ENCODE measurements at regions not wholly inside any gene's neighbourhood (a gene's known extent, or its start where the extent isn't known, plus 50 kb on each side); places are given as distances from the start of the nearest gene placed in this dataset.

DNA sequence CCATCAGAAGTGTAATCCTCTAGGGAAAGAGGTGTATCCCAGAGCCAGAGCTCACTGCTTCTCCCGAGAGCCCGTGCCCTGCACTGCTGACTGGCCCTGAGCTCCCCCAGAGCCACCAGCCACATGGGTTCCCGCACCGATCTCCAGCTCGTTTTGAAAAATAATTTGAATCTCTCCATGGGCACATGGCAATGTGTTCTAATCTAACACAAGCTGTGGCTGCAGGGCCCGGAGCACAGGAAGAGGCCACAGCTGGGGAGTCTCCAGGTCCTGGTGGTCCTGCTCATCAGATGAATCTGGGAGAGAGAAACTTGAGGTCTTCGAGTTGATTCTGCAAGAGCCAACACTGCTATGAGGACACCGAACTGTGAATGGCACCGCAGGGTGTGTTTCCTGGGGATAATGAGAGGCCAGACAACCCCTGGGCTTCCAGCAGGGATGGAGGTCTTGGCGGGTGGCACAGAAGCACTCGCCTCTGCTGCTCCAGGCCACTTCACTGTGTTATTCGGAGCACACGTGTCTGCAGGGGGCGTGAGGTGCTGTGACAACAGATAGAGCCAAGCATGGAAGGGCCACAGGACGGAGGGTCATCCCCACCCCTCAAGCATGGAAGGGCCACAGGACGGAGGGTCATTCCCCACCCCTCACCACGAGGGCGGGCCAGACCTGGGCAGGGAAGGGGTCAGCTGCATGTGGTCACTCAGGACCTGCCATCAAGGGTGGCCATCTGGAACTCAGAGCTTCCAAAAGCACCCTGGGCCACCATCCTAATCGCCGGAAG, 196.8 kb downstream of the NDUFA10 start:
- intact Hi-C loops (cut with micrococcal nuclease): no loop called here
- Mint-ChIP-seq H3K4me1 (ENCODE audit: insufficient read depth, unreplicated experiment) (peaks cover 6% of the 10 kb centered on the region), H3K4me3 (ENCODE audit: unreplicated experiment) (no peak overlapping the region), H3K27ac (ENCODE audit: low read depth, unreplicated experiment) (no peak overlapping the region), H3K36me3 (ENCODE audit: insufficient read depth, unreplicated experiment) (no peaks in the 10 kb centered on the region), H3K27me3 (ENCODE audit: insufficient read depth, unreplicated experiment) (peaks cover 22% of the 10 kb centered on the region), H3K9me3 (ENCODE audit: unreplicated experiment) (no peaks in the 10 kb centered on the region)
- TF ChIP-seq, protein P1, sequence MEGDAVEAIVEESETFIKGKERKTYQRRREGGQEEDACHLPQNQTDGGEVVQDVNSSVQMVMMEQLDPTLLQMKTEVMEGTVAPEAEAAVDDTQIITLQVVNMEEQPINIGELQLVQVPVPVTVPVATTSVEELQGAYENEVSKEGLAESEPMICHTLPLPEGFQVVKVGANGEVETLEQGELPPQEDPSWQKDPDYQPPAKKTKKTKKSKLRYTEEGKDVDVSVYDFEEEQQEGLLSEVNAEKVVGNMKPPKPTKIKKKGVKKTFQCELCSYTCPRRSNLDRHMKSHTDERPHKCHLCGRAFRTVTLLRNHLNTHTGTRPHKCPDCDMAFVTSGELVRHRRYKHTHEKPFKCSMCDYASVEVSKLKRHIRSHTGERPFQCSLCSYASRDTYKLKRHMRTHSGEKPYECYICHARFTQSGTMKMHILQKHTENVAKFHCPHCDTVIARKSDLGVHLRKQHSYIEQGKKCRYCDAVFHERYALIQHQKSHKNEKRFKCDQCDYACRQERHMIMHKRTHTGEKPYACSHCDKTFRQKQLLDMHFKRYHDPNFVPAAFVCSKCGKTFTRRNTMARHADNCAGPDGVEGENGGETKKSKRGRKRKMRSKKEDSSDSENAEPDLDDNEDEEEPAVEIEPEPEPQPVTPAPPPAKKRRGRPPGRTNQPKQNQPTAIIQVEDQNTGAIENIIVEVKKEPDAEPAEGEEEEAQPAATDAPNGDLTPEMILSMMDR (IDR thresholded peaks at IDR 0.05; ENCODE audit: unreplicated experiment): no peak
- ChIA-PET POLR2A (no interaction called here), CTCF (interaction anchor here (0.7 to 1.2 kb wide), 2 partner anchors 13 to 54 kb away, joined by 3 to 4 read pairs; no protein-coding TSS in a partner anchor)
- no TSS peak for BruUV-seq (replicated peaks)
- DNase-seq (ENCODE audit: unreplicated experiment): no peak

DNA sequence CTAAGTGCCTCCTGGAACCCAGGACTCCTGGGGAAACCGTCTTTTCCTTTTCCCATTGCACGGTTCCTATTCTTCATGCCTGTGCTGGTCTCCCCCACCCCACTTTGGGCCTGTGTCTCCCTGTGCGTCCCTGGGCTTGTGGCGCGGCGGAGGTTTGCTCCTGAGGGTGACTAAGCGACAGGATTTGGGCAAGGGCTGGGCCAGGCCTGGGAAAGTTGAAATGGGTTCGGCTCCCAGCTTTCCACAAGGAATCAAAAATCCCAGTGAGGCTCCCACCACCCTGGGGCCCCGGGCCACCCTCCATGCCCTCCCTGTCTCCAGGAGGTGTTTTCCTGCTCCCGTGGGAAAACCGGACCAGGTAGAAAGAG, 197.6 kb downstream of the NDUFA10 start:
- CTCF ChIA-PET: no interaction called here
- H3K4me1 Mint-ChIP-seq (ENCODE audit: insufficient read depth, unreplicated experiment): peaks cover 6% of the 10 kb centered on the region
- H3K36me3 Mint-ChIP-seq (ENCODE audit: insufficient read depth, unreplicated experiment): no peaks in the 10 kb centered on the region
- POLR2A ChIA-PET: no interaction called here
- BruUV-seq (replicated peaks): no TSS peak
- intact Hi-C loops (cut with micrococcal nuclease): no loop called here
- peaks cover 22% of the 10 kb centered on the region for H3K27me3 Mint-ChIP-seq (ENCODE audit: insufficient read depth, unreplicated experiment)
- no peak for DNase-seq (ENCODE audit: unreplicated experiment)
- TF ChIP-seq, protein P1 (IDR thresholded peaks at IDR 0.05; ENCODE audit: unreplicated experiment): no peak
- H3K4me3 Mint-ChIP-seq (ENCODE audit: unreplicated experiment): no peak overlapping the region
- H3K9me3 Mint-ChIP-seq (ENCODE audit: unreplicated experiment): no peaks in the 10 kb centered on the region
- no peak overlapping the region for H3K27ac Mint-ChIP-seq (ENCODE audit: low read depth, unreplicated experiment)

DNA sequence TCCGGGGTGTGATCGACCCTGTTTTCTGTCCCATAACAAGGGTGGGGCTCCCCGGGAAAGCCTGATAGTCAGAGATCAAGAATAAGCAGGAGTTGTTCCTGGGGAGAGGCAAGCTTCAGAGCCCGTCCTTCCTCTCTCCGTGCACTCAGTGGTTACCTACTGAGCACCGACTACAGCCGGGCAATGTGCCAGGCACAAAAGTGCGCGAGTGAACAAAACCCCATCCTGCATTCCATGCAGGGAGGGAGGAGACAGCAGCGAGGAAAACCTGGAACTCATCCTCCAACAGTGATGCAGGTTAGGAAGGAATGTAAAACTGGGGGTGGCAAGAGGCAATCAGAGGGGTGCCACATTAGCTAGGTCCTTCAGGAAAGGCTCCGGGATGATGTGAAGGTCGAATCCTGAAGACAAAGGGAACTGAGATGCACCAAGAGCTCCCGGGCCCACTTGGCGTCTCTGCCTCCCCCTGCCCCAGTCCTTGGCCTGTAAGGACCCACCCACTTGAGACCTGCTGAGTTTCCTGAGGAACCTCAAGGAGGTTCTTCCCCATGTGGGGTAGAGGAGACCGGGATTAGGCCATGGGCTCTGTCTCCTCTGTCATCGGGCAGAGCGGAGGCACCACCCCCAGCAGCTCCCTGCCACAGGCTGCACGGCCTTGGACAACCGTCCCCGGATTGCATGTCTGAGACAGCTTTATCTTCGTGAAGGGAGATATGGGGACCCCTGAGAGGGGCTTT, 198.2 kb downstream of the NDUFA10 start:
- no peaks in the 10 kb centered on the region for H3K9me3 Mint-ChIP-seq (ENCODE audit: unreplicated experiment)
- no peak overlapping the region for H3K4me3 Mint-ChIP-seq (ENCODE audit: unreplicated experiment)
- ChIA-PET POLR2A (no interaction called here), CTCF (no interaction called here)
- TF ChIP-seq, protein P1 (IDR thresholded peaks at IDR 0.05; ENCODE audit: unreplicated experiment): no peak
- no peaks in the 10 kb centered on the region for H3K36me3 Mint-ChIP-seq (ENCODE audit: insufficient read depth, unreplicated experiment)
- peaks cover 22% of the 10 kb centered on the region for H3K27me3 Mint-ChIP-seq (ENCODE audit: insufficient read depth, unreplicated experiment)
- BruUV-seq (replicated peaks): no TSS peak
- no peak for DNase-seq (ENCODE audit: unreplicated experiment)
- H3K4me1 Mint-ChIP-seq (ENCODE audit: insufficient read depth, unreplicated experiment): peaks cover 6% of the 10 kb centered on the region
- intact Hi-C loops (cut with micrococcal nuclease): no loop called here
- no peak overlapping the region for H3K27ac Mint-ChIP-seq (ENCODE audit: low read depth, unreplicated experiment)

DNA sequence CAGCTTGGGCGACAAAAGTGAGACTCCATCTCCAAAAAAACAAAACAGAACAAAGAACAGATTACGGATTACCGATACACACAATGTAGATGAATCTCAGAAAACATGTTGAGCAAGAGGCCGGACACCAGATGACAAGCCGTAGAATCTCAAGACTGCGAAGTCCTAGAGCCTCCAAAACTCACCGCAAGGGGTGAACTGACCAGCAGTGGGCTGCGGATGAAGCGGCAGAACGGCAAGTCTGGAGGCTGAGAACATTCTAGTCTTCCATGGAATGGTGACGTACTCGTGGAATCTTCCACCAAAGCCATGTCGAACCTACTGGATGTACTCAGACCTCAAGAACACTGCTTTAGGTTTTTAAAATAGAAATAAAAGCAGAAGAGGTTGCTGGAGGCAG, 198.8 kb downstream of the NDUFA10 start:
- no peak for DNase-seq (ENCODE audit: unreplicated experiment)
- H3K9me3 Mint-ChIP-seq (ENCODE audit: unreplicated experiment): no peaks in the 10 kb centered on the region
- H3K4me3 Mint-ChIP-seq (ENCODE audit: unreplicated experiment): no peak overlapping the region
- H3K4me1 Mint-ChIP-seq (ENCODE audit: insufficient read depth, unreplicated experiment): peaks cover 6% of the 10 kb centered on the region
- no peaks in the 10 kb centered on the region for H3K36me3 Mint-ChIP-seq (ENCODE audit: insufficient read depth, unreplicated experiment)
- H3K27ac Mint-ChIP-seq (ENCODE audit: low read depth, unreplicated experiment): no peak overlapping the region
- peaks cover 24% of the 10 kb centered on the region for H3K27me3 Mint-ChIP-seq (ENCODE audit: insufficient read depth, unreplicated experiment)
- TF ChIP-seq, protein P1 (IDR thresholded peaks at IDR 0.05; ENCODE audit: unreplicated experiment): no peak
- no TSS peak for BruUV-seq (replicated peaks)
- CTCF ChIA-PET: no interaction called here
- POLR2A ChIA-PET: no interaction called here
- intact Hi-C loops (cut with micrococcal nuclease): no loop called here

Measured in MCF 10A (cell line).